Natural killer cell (primary cell): ENCODE measurements at regions not wholly inside any gene's neighbourhood (a gene's known extent, or its start where the extent isn't known, plus 50 kb on each side); places are given as distances from the start of the nearest gene placed in this dataset.

Source experiments
- ATAC-seq, 3 donors: fragments of 150-1000 bp in 2 of 3; fragments of 200-7000 bp in 1 of 3; cut with Tn5 transposase; 1 replicate in 1 of 3; 2 replicates in 2 of 3; pipeline ENCODE4 v1.10.0; 2021; ENCODE audit warnings: mild to moderate bottlenecking in 2 of 3, moderate library complexity in 2 of 3
- DNase-seq, 2 donors: peaks; one replicate each; pipeline versions ENCODE4 v3.0.0 to v3.0.0-alpha.2; 2013 to 2021; ENCODE audit warnings: mixed read lengths in 1 of 2
- H3K27ac ChIP-seq: one replicate; pipeline ENCODE4 v1.5.1; 2013; ENCODE audit warnings: mild to moderate bottlenecking, low read length
- H3K27me3 ChIP-seq: one replicate; pipeline ENCODE4 v1.6.1; 2013; ENCODE audit warnings: low read length; ENCODE audit not compliant: control insufficient read depth, insufficient read depth
- H3K36me3 ChIP-seq: one replicate; pipeline ENCODE4 v1.6.1; 2013; ENCODE audit warnings: low read length; ENCODE audit not compliant: control insufficient read depth, insufficient read depth
- H3K4me1 ChIP-seq: one replicate; pipeline ENCODE4 v1.6.1; 2013; ENCODE audit warnings: low read length; ENCODE audit not compliant: control insufficient read depth, insufficient read depth
- H3K4me3 ChIP-seq: one replicate; pipeline ENCODE4 v1.5.1; 2013; ENCODE audit warnings: low read length
- H3K9me3 ChIP-seq: one replicate; pipeline ENCODE4 v1.6.1; 2013; ENCODE audit warnings: low read length; ENCODE audit not compliant: control insufficient read depth, insufficient read depth
- H3K27ac Mint-ChIP-seq, 2 donors: one replicate each; pipeline ENCODE4 v1.8.0; 2022; ENCODE audit warnings: mild to moderate bottlenecking in 2 of 2, mixed read lengths in 2 of 2, moderate library complexity in 1 of 2
- H3K27me3 Mint-ChIP-seq, 2 donors: one replicate each; pipeline ENCODE4 v1.8.0; 2022; ENCODE audit warnings: low read depth in 2 of 2, mixed read lengths in 2 of 2
- H3K36me3 Mint-ChIP-seq: one replicate; pipeline ENCODE4 v1.8.0; 2022; ENCODE audit warnings: mixed read lengths
- H3K4me1 Mint-ChIP-seq, 2 donors: one replicate each; pipeline ENCODE4 v1.8.0; 2022; ENCODE audit warnings: mixed read lengths in 2 of 2
- H3K4me3 Mint-ChIP-seq: one replicate; pipeline ENCODE4 v1.8.0; 2022; ENCODE audit warnings: mild to moderate bottlenecking, moderate library complexity, mixed read lengths
- H3K9me3 Mint-ChIP-seq, 2 donors: one replicate each; pipeline ENCODE4 v1.8.0; 2022; ENCODE audit warnings: mixed read lengths in 2 of 2
- CTCF ChIP-seq: fragments of 200-600 bp; IDR thresholded peaks from one replicate; pipeline ENCODE4 v1.8.0; 2022; ENCODE audit warnings: antibody characterized with exemption
- whole genome bisulfite sequencing: methylation state at CpG from one replicate; pipeline ENCODE4 v1.1.7; 2013; ENCODE audit warnings: missing lambda C conversion rate; ENCODE audit not compliant: insufficient coverage; 5-methylcytosine and 5-hydroxymethylcytosine counted together
- intact Hi-C: fragments of 100-400 bp; cut with micrococcal nuclease; formaldehyde crosslinking; loops from one replicate; pipeline ENCODE4 v1.14.2; 2022

GRCh38 chr16:49193596-49193995, 88.0 kb downstream of the CBLN1 start:
- H3K9me3 Mint-ChIP-seq = peaks cover 0 to 6% of the 10 kb centered on the region in 2 donors
- 82% methylated on average over 2 of the region's 2 CpGs for WGBS
- intact Hi-C loops = no loop called here
- no peaks in the 10 kb centered on the region for H3K9me3 ChIP-seq
- TF ChIP-seq CTCF = no peak
- DNase-seq = no peak
- H3K4me1 Mint-ChIP-seq = no peaks in the 10 kb centered on the region
- no peak for ATAC-seq
- H3K27ac ChIP-seq = no peak overlapping the region
- H3K36me3 ChIP-seq = no peaks in the 10 kb centered on the region
- no peak overlapping the region for H3K27ac Mint-ChIP-seq
- no peaks in the 10 kb centered on the region for H3K4me1 ChIP-seq
- H3K4me3 ChIP-seq = no peak overlapping the region
- H3K27me3 ChIP-seq = no peaks in the 10 kb centered on the region
- no peak overlapping the region for H3K4me3 Mint-ChIP-seq
- peaks cover 0 to 3% of the 10 kb centered on the region in 2 donors for H3K27me3 Mint-ChIP-seq
- H3K36me3 Mint-ChIP-seq = no peaks in the 10 kb centered on the region

GRCh38 chr16:49189286-49189685, 92.4 kb downstream of the CBLN1 start:
- no peaks in the 10 kb centered on the region for H3K36me3 Mint-ChIP-seq
- no peaks in the 10 kb centered on the region for H3K4me1 ChIP-seq
- H3K4me1 Mint-ChIP-seq = no peaks in the 10 kb centered on the region
- intact Hi-C loops = no loop called here
- H3K4me3 ChIP-seq = no peak overlapping the region
- H3K27me3 Mint-ChIP-seq = peaks cover 0 to 3% of the 10 kb centered on the region in 2 donors
- H3K36me3 ChIP-seq = no peaks in the 10 kb centered on the region
- DNase-seq (no peak), ATAC-seq (no peak)
- H3K9me3 Mint-ChIP-seq = peaks cover 0 to 8% of the 10 kb centered on the region in 2 donors
- TF ChIP-seq CTCF = no peak
- H3K27ac Mint-ChIP-seq = no peak overlapping the region
- H3K27me3 ChIP-seq = no peaks in the 10 kb centered on the region
- no peak overlapping the region for H3K27ac ChIP-seq
- no peak overlapping the region for H3K4me3 Mint-ChIP-seq
- 70% methylated on average over 1 of the region's 1 CpG for WGBS
- no peaks in the 10 kb centered on the region for H3K9me3 ChIP-seq

GRCh38 chr16:49183911-49184310, 97.7 kb downstream of the CBLN1 start:
- Mint-ChIP-seq H3K9me3 (peaks cover 0 to 2% of the 10 kb centered on the region in 2 donors), H3K27ac (no peak overlapping the region), H3K36me3 (no peaks in the 10 kb centered on the region), H3K4me3 (no peak overlapping the region), H3K27me3 (peaks cover 0 to 14% of the 10 kb centered on the region in 2 donors), H3K4me1 (no peaks in the 10 kb centered on the region)
- TF ChIP-seq CTCF = no peak
- 39% methylated on average over 2 of the region's 5 CpGs for WGBS
- H3K36me3 ChIP-seq = no peaks in the 10 kb centered on the region
- ATAC-seq (no peak), DNase-seq (no peak)
- H3K4me1 ChIP-seq = no peaks in the 10 kb centered on the region
- H3K9me3 ChIP-seq = no peaks in the 10 kb centered on the region
- H3K27me3 ChIP-seq = no peaks in the 10 kb centered on the region
- no peak overlapping the region for H3K4me3 ChIP-seq
- intact Hi-C loops = no loop called here
- no peak overlapping the region for H3K27ac ChIP-seq

GRCh38 chr16:49181791-49182518, 99.7 kb downstream of the CBLN1 start:
- no peaks in the 10 kb centered on the region for H3K9me3 ChIP-seq
- H3K36me3 ChIP-seq = no peaks in the 10 kb centered on the region
- no peak overlapping the region for H3K27ac ChIP-seq
- no peak overlapping the region for H3K4me3 ChIP-seq
- ATAC-seq (no peak), DNase-seq (no peak)
- 28% methylated on average over 6 of the region's 8 CpGs for WGBS
- H3K4me1 ChIP-seq = no peaks in the 10 kb centered on the region
- intact Hi-C loops = no loop called here
- H3K27me3 ChIP-seq = no peaks in the 10 kb centered on the region
- Mint-ChIP-seq H3K27ac (no peak overlapping the region), H3K4me1 (no peaks in the 10 kb centered on the region), H3K36me3 (no peaks in the 10 kb centered on the region), H3K9me3 (no peaks in the 10 kb centered on the region), H3K4me3 (no peak overlapping the region), H3K27me3 (peaks cover 0 to 14% of the 10 kb centered on the region in 2 donors)
- no peak for TF ChIP-seq CTCF
